Coronary artery (tissue), 2 donors: ENCODE measurements at regions not wholly inside any gene's neighbourhood (a gene's known extent, or its start where the extent isn't known, plus 50 kb on each side); places are given as distances from the start of the nearest gene placed in this dataset.

Experiments
- DNase-seq: peaks from one replicate; pipeline ENCODE4 v3.0.0-alpha.2; 2017; ENCODE audit warnings: low spot score
- H3K27ac ChIP-seq, 2 donors: fragments of 200-600 bp; sonication (generic); one replicate each; pipeline ENCODE4 v1.5.1; 2016 to 2019
- H3K4me3 ChIP-seq: fragments of 200-600 bp; sonication (generic); 2 replicates; pipeline ENCODE4 v1.5.1; 2016; ENCODE audit warnings: mild to moderate bottlenecking, moderate library complexity
- CTCF ChIP-seq: fragments of 200-600 bp; sonication (generic); IDR thresholded peaks from one replicate; pipeline ENCODE4 v1.5.1; 2019; ENCODE audit warnings: antibody characterized with exemption

GRCh38 chr6:134719286-134719685 is 230.6 kb downstream of the ALDH8A1 start:
- Histone ChIP-seq H3K27ac (peak overlapping the region in 1 of 2 donors; percentile 64), H3K4me3 (no peak overlapping the region)
- no peak for DNase-seq
- TF ChIP-seq CTCF: no peak

GRCh38 chr6:134714679-134715078 is 235.2 kb downstream of the ALDH8A1 start:
- TF ChIP-seq CTCF: no peak
- no peak overlapping the region for H3K27ac ChIP-seq
- DNase-seq: no peak
- H3K4me3 ChIP-seq: no peak overlapping the region

GRCh38 chr6:134714113-134714512 is 235.8 kb downstream of the ALDH8A1 start:
- TF ChIP-seq CTCF: no peak
- DNase-seq: no peak
- Histone ChIP-seq H3K4me3 (no peak overlapping the region), H3K27ac (no peak overlapping the region)

- Histone ChIP-seq H3K4me3 (no peak overlapping the region), H3K27ac (no peak overlapping the region)
- no peak for TF ChIP-seq CTCF
- no peak for DNase-seq
Measured at GRCh38 chr6:134712311-134712710, 237.6 kb downstream of the ALDH8A1 start.

GRCh38 chr6:134708079-134708478 is 241.8 kb downstream of the ALDH8A1 start:
- DNase-seq: no peak
- TF ChIP-seq CTCF: no peak
- no peak overlapping the region for H3K4me3 ChIP-seq
- H3K27ac ChIP-seq: no peak overlapping the region

- no peak for TF ChIP-seq CTCF
- no peak overlapping the region for H3K27ac ChIP-seq
- H3K4me3 ChIP-seq: no peak overlapping the region
- no peak for DNase-seq
Measured at GRCh38 chr6:134707342-134708031, 242.4 kb downstream of the ALDH8A1 start.

- no peak for TF ChIP-seq CTCF
- no peak for DNase-seq
- H3K4me3 ChIP-seq: no peak overlapping the region
- no peak overlapping the region for H3K27ac ChIP-seq
Measured at GRCh38 chr6:134706806-134707205, 243.1 kb downstream of the ALDH8A1 start.
